Stimulated activated CD8-positive, alpha-beta memory T cell treated with anti-CD3 and anti-CD28 coated beads, Interleukin-4, amount 100 ng/mL, for 4 hours (primary cell): ENCODE measurements at regions not wholly inside any gene's neighbourhood (a gene's known extent, or its start where the extent isn't known, plus 50 kb on each side); places are given as distances from the start of the nearest gene placed in this dataset.

ENCODE experiments used
- DNase-seq, 2 donors: peaks; one replicate each; pipeline ENCODE4 v3.0.0-alpha.2; 2020; ENCODE audit warnings: low read depth in 2 of 2, low spot score in 1 of 2

DNA sequence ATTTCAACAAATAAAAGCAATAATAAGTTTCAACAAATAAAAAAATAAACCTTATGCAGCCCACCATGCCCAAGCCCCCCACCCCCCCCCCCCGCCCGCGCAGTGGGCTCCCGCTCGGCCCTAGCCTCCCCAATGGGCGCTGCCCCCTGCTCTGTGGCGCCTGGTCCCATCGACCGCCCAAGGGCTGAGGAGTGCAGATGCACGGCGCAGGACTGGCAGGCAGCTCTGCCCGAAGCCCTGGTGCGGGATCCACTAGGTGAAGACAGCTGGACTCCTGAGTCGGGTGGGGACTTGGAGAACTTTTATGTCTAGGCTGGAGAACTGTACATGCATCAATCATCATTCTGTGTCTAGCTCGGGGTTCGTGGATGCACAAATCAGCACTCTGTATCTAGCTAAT lies 779.6 kb downstream of the DACH1 start:
- DNase-seq, result no peak

- no peak for DNase-seq
Measured at GRCh38 chr13:71087006-71087405, 780.0 kb downstream of the DACH1 start.

DNA sequence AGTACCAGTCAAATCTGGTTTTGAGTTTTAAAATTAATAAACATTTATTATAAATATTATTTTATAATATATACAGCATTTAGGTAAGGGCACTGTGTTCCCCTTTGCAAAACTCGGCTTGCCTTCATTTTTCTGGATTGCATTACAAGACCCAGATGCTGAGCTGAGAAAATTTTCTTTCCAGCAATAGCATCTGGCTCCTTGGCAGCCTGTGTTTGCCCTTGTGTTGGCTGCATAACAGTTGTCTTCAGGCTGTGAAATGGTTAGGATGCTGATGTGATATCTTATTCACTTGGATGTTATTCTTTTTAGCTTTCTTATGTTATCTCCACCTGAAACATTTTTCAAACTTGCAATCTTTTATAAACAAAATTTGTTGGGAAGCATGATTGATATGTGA lies 784.4 kb downstream of the DACH1 start:
- DNase-seq, result no peak

DNA sequence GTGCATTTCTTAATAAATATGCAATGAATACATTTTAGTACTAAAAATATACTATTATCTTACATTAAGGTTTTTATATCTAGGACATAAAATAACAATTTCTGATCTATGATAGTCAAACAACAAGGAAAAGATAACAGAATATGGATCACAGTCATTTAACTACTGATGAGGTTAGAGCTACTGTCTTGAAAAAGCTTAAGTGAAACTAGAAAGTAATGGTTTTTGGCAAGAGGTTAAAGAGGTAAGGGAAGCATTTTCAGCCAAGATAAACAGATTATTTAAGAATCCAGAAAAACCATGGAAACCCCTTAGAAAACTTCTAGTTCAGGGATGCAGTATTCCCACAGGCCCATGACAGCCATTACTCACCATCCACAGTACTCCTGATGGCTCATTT lies 787.4 kb downstream of the DACH1 start:
- DNase-seq, result no peak

DNA sequence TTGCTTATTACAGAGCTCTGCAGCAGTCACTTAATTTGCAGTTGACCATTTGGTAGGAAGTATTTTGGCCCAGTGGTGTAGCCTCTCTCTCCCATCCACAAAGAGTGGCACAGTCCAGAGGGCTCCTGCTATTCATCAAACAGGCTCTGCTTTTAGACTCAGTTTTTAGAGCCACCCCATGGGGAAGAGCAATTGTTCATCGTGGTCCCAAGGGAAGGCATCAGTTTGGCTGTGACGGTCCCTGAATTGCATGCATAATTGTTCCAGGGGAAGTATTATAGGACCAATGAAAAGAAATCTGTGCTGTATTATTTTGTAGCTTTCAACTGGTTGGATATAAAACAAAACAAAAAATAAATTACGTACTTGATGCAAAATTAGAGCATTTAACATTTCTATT lies 799.0 kb downstream of the DACH1 start:
- DNase-seq, result no peak

- DNase-seq, result no peak
Measured at GRCh38 chr13:71067165-71067815, 799.7 kb downstream of the DACH1 start.

- DNase-seq, result no peak
Measured at GRCh38 chr13:71056581-71056980, 810.4 kb downstream of the DACH1 start.

DNA sequence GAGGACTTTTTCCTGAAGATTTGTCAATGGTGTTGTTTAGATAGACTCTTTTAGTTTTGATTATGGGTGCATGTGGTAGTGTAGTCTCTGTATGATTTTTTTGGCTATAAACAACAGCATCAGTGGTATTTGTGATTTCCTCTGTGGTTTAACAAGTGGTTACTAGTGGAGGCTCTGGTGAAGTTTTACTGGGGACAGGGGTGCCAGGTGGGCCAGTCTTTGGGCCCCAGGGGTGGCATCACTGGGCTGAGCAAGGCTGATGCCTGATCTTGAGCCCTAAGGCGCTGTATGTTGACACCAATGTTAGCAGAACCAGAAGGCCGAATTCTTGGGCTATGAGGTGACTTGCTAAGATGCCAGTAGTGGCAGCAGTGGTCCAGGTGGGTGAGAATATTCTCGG lies 811.4 kb downstream of the DACH1 start:
- no peak for DNase-seq

DNA sequence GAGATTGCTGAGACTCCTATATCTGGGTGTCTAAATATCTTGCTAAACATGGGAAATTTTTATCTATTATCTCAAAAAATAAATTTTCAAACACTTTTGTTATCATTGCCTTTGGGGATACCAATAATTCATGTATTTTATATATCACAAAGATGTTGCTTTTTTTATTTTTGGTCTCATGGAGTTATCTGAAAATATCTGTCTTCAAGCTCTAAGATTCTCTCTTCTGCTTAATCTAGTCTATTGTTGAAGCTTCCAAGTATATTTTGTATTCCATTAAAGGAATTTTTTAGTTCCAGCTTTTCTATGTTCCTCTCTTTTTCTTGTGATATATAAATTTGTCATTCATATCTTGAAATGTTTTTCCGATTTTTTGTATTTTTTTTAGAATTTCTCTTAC lies 812.0 kb downstream of the DACH1 start:
- no peak for DNase-seq

DNA sequence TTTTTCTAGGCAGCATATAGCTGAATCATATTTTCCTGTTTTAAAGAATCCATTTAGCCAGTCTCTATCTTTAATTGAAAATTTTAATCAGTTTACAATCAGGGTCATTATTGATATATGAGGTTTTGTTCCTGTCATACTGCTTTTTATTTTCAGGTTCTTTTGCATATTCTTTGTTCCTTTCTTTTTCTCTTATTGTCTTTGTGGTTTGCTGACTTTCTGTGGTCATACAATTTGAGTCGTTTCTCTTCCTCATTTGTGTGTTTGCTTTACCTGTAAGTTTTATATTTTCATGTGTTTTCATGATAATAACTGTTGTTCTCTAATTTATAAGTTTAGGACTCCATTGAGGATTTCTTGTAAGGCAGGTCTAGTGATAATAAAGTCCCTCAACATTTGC lies 812.6 kb downstream of the DACH1 start:
- DNase-seq, result no peak

DNA sequence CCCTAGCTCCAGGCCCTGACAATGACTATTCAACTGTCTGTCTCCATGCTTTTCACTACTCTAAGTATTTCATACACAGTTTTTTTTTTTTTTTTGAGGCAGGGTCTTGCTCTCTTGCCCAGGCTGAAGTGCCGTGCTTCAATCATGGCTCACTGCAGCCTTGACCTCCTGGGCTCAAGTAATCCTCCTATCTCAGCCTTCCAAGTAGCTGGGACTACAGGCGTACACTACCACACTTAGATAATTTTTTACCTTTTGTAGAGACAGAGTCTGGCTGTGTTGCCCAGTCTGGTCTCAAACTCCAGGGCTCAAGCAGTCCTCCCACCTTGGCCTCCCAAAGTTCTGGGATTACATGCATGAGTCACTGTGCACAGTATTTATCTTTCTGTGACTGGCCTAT lies 815.4 kb downstream of the DACH1 start:
- DNase-seq, result no peak

- no peak for DNase-seq
Measured at GRCh38 chr13:71046360-71047079, 820.5 kb downstream of the DACH1 start.

- no peak for DNase-seq
Measured at GRCh38 chr13:71045101-71045500, 821.9 kb downstream of the DACH1 start.

- no peak for DNase-seq
Measured at GRCh38 chr13:71039440-71039839, 827.6 kb downstream of the DACH1 start.

DNA sequence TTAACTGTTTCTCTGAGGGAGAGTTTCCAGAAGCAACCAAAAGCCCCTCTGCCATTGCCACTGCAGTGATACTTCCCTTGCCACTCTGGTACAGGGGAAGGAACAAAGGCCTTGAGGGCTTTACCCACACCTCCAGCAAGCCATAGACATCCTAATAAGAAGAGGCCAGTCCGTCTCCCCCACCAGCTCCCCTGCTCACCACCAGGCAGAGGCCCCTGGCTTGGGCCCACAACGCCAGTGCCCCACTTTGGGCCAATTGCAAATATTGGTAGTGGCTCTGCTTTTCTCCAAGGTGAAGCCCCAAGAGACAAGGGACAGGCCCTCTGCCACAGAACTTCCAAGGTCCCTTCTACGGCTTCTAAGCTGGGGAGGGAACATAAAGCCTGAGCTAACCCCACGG lies 833.0 kb downstream of the DACH1 start:
- DNase-seq, result no peak

DNA sequence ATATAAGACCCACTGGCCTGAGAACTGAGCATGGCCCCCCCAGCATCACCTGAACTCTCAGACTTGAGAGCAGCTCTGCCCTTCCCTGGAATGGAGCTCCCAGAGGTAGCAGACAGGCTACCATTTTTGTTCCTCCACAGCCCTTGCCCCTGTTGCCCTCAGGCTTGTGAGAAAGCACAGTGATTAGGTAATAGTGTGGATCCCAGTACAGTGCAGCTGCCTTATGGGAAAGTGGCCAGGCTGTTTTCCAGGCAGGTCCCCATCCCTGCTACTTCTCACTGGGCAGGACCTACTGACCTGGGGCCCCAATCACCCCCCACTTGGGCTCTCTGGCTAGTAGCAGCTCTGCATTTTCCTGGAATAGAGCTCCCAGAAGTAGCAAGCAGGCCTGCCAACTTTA lies 834.0 kb downstream of the DACH1 start:
- no peak for DNase-seq

- no peak for DNase-seq
Measured at GRCh38 chr13:71030784-71031183, 836.2 kb downstream of the DACH1 start.

- DNase-seq, result no peak
Measured at GRCh38 chr13:71028884-71029283, 838.1 kb downstream of the DACH1 start.

GRCh38 chr13:71021825-71022422 lies 845.1 kb downstream of the DACH1 start:
- DNase-seq, result no peak

GRCh38 chr13:71018995-71019394 lies 848.0 kb downstream of the DACH1 start:
- no peak for DNase-seq

DNA sequence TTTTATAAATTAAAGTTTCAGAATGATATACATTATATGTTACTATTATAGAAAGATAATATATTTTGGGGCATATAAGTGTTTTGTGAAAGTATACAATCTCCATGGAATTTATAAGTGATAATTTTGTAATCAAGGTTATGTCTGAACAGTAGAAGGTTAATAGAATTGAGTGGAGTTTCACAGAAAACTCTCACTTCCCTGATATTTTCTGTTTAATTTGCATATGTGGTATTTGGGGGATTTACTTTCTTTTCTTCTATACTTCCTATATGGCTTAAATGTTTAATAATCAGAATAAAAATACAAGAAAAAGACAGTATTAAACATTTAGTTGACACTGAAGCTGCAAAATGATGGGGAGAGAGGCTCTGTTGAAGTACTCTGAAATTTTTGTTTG lies 848.5 kb downstream of the DACH1 start:
- DNase-seq, result no peak

DNA sequence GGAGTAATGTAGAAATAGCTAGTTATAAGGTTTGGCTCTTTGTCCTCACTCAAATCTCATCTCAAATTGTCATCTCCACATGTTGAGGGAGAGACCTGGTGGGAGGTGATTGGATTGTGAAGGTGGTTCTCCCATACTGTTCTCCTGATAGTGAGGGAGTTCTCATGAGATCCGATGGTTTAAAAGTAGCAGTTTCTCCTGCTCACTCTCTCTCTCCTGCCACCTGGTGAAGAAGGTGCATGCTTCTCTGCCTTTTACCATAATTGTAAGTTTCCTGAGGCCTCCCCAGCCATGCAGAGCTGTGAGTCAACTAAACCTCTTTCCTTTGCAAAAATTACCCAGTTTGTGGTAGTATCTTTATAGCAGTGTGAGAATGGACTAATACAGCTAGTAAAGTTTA lies 849.4 kb downstream of the DACH1 start:
- no peak for DNase-seq

DNA sequence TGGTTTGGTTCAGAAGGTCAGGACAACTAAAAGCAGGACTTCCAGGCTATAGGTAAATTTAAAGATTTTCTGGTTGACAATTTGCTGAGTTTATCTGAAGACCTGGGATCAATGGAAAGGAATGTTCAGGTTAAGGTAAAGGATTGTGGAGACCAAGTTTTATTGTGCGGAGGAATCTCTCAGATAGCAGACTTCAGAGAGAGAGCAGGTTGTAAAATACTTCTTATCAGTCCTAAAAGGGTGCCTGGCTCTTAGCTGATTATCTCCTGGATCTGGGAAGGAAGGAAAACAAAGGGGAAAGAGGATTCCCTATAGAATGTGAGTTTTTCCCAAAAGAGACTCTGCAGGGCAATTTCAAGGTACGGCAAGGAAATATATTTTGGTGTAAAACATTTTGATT lies 851.5 kb downstream of the DACH1 start:
- no peak for DNase-seq
